ENCODE measurements at regions not wholly inside any gene's neighbourhood (a gene's known extent, or its start where the extent isn't known, plus 50 kb on each side); places are given as distances from the start of the nearest gene placed in this dataset.

GRCh38 chr5:128749136-128749898, 211.3 kb upstream of the FBN2 start:
- H3K4me3 ChIP-seq (ENCODE audit: low read depth, low read length): no peak overlapping the region
- H3K27me3 ChIP-seq (replicated peaks; ENCODE audit: control insufficient read depth, insufficient read depth, low read length): no peaks in the 10 kb centered on the region; the same call in 1 of the 2 replicates
- H3K36me3 Mint-ChIP-seq (ENCODE audit: insufficient read depth, unreplicated experiment): no peaks in the 10 kb centered on the region
- CTCF ChIA-PET: no interaction called here
- H3K27me3 Mint-ChIP-seq (ENCODE audit: insufficient read depth, unreplicated experiment): no peaks in the 10 kb centered on the region
- DNase-seq: no peak
- no peak overlapping the region for H3K4me3 Mint-ChIP-seq (ENCODE audit: unreplicated experiment)
- no peaks in the 10 kb centered on the region for H3K4me1 ChIP-seq
- H3K9me3 Mint-ChIP-seq (ENCODE audit: unreplicated experiment): no peaks in the 10 kb centered on the region
- BruUV-seq (replicated peaks): no TSS peak
- no peaks in the 10 kb centered on the region for H3K36me3 ChIP-seq (ENCODE audit: control insufficient read depth, insufficient read depth, low read length)
- no peak overlapping the region for H3K27ac Mint-ChIP-seq (ENCODE audit: unreplicated experiment)
- intact Hi-C loops (cut with micrococcal nuclease; ENCODE audit: unreplicated experiment): no loop called here
- H3K9me3 ChIP-seq: no peaks in the 10 kb centered on the region
- H3K4me1 Mint-ChIP-seq (ENCODE audit: low read depth, unreplicated experiment): no peaks in the 10 kb centered on the region
- TF ChIP-seq CTCF (IDR thresholded peaks at IDR 0.05; ENCODE audit: insufficient read depth in 1 of 2, low read depth in 1 of 2, low read length in 1 of 2, severe bottlenecking in 1 of 2, unreplicated experiment in 1 of 2): no peak
- POLR2A ChIA-PET: no interaction called here

GRCh38 chr5:128750155-128750554, 212.1 kb upstream of the FBN2 start:
- intact Hi-C loops (cut with micrococcal nuclease; ENCODE audit: unreplicated experiment): no loop called here
- no peaks in the 10 kb centered on the region for H3K9me3 Mint-ChIP-seq (ENCODE audit: unreplicated experiment)
- POLR2A ChIA-PET: no interaction called here
- no peak for TF ChIP-seq CTCF (IDR thresholded peaks at IDR 0.05; ENCODE audit: insufficient read depth in 1 of 2, low read depth in 1 of 2, low read length in 1 of 2, severe bottlenecking in 1 of 2, unreplicated experiment in 1 of 2)
- no peak for DNase-seq
- CTCF ChIA-PET: no interaction called here
- H3K4me1 ChIP-seq: no peaks in the 10 kb centered on the region
- no peak overlapping the region for H3K4me3 ChIP-seq (ENCODE audit: low read depth, low read length)
- no peaks in the 10 kb centered on the region for H3K36me3 ChIP-seq (ENCODE audit: control insufficient read depth, insufficient read depth, low read length)
- H3K36me3 Mint-ChIP-seq (ENCODE audit: insufficient read depth, unreplicated experiment): no peaks in the 10 kb centered on the region
- H3K27me3 Mint-ChIP-seq (ENCODE audit: insufficient read depth, unreplicated experiment): no peaks in the 10 kb centered on the region
- H3K9me3 ChIP-seq: no peaks in the 10 kb centered on the region
- H3K27ac Mint-ChIP-seq (ENCODE audit: unreplicated experiment): no peak overlapping the region
- no TSS peak for BruUV-seq (replicated peaks)
- no peak overlapping the region for H3K4me3 Mint-ChIP-seq (ENCODE audit: unreplicated experiment)
- no peaks in the 10 kb centered on the region for H3K4me1 Mint-ChIP-seq (ENCODE audit: low read depth, unreplicated experiment)
- no peaks in the 10 kb centered on the region; the same call in 1 of the 2 replicates for H3K27me3 ChIP-seq (replicated peaks; ENCODE audit: control insufficient read depth, insufficient read depth, low read length)

- H3K9me3 Mint-ChIP-seq (ENCODE audit: unreplicated experiment): peaks cover 8% of the 10 kb centered on the region
- H3K27ac Mint-ChIP-seq (ENCODE audit: unreplicated experiment): no peak overlapping the region
- BruUV-seq (replicated peaks): no TSS peak
- H3K27me3 Mint-ChIP-seq (ENCODE audit: insufficient read depth, unreplicated experiment): no peaks in the 10 kb centered on the region
- intact Hi-C loops (cut with micrococcal nuclease; ENCODE audit: unreplicated experiment): no loop called here
- no peak for DNase-seq
- TF ChIP-seq CTCF (IDR thresholded peaks at IDR 0.05; ENCODE audit: insufficient read depth in 1 of 2, low read depth in 1 of 2, low read length in 1 of 2, severe bottlenecking in 1 of 2, unreplicated experiment in 1 of 2): no peak
- Histone ChIP-seq H3K9me3 (no peaks in the 10 kb centered on the region), H3K36me3 (ENCODE audit: control insufficient read depth, insufficient read depth, low read length) (no peaks in the 10 kb centered on the region), H3K4me3 (ENCODE audit: low read depth, low read length) (no peak overlapping the region), H3K27me3 (replicated peaks; ENCODE audit: control insufficient read depth, insufficient read depth, low read length) (no peaks in the 10 kb centered on the region), H3K4me1 (no peaks in the 10 kb centered on the region)
- no peaks in the 10 kb centered on the region for H3K36me3 Mint-ChIP-seq (ENCODE audit: insufficient read depth, unreplicated experiment)
- ChIA-PET POLR2A (no interaction called here), CTCF (no interaction called here)
- no peaks in the 10 kb centered on the region for H3K4me1 Mint-ChIP-seq (ENCODE audit: low read depth, unreplicated experiment)
- H3K4me3 Mint-ChIP-seq (ENCODE audit: unreplicated experiment): no peak overlapping the region
Observed at GRCh38 chr5:128757196-128757959, 207.9 kb upstream of the SLC27A6 start.
